ENCODE measurements at regions not wholly inside any gene's neighbourhood (a gene's known extent, or its start where the extent isn't known, plus 50 kb on each side); places are given as distances from the start of the nearest gene placed in this dataset.
"Not testable (repeated sequence)": the region's sequence is repeated elsewhere in the genome, so short reads cannot be mapped to it uniquely, and the experiment has no call there.

- not testable (repeated sequence) for H3K4me1 ChIP-seq (ENCODE audit: control insufficient read depth, insufficient read depth, low read length); H3K27ac ChIP-seq (ENCODE audit: low read depth, low read length); H3K9me3 ChIP-seq (ENCODE audit: control insufficient read depth, insufficient read depth, low read depth, low read length); H3K9ac ChIP-seq (ENCODE audit: low read length); H3K27me3 ChIP-seq (ENCODE audit: control insufficient read depth, insufficient read depth, low read length); H3K4me3 ChIP-seq (ENCODE audit: low read depth, low read length); H3K36me3 ChIP-seq (ENCODE audit: control insufficient read depth, insufficient read depth, low read length)
Measured at GRCh38 chr7:9919-10318, 182.5 kb upstream of the FAM20C start.

GRCh38 chr7:32565-33280 is 159.6 kb upstream of the FAM20C start:
- not testable (repeated sequence) for H3K27ac ChIP-seq (ENCODE audit: low read depth, low read length); H3K27me3 ChIP-seq (ENCODE audit: control insufficient read depth, insufficient read depth, low read length); H3K9me3 ChIP-seq (ENCODE audit: control insufficient read depth, insufficient read depth, low read depth, low read length); H3K36me3 ChIP-seq (ENCODE audit: control insufficient read depth, insufficient read depth, low read length); H3K4me1 ChIP-seq (ENCODE audit: control insufficient read depth, insufficient read depth, low read length); H3K9ac ChIP-seq (ENCODE audit: low read length); H3K4me3 ChIP-seq (ENCODE audit: low read depth, low read length)

GRCh38 chr7:35121-35541 is 157.2 kb upstream of the FAM20C start:
- H3K4me1 ChIP-seq (ENCODE audit: control insufficient read depth, insufficient read depth, low read length); H3K27ac ChIP-seq (ENCODE audit: low read depth, low read length); H3K4me3 ChIP-seq (ENCODE audit: low read depth, low read length); H3K9me3 ChIP-seq (ENCODE audit: control insufficient read depth, insufficient read depth, low read depth, low read length); H3K36me3 ChIP-seq (ENCODE audit: control insufficient read depth, insufficient read depth, low read length); H3K27me3 ChIP-seq (ENCODE audit: control insufficient read depth, insufficient read depth, low read length): not testable (repeated sequence)
- peak overlapping the region; percentile 26 for H3K9ac ChIP-seq (ENCODE audit: low read length)

- not testable (repeated sequence) for H3K27me3 ChIP-seq (ENCODE audit: control insufficient read depth, insufficient read depth, low read length); H3K9ac ChIP-seq (ENCODE audit: low read length); H3K36me3 ChIP-seq (ENCODE audit: control insufficient read depth, insufficient read depth, low read length); H3K9me3 ChIP-seq (ENCODE audit: control insufficient read depth, insufficient read depth, low read depth, low read length); H3K27ac ChIP-seq (ENCODE audit: low read depth, low read length); H3K4me1 ChIP-seq (ENCODE audit: control insufficient read depth, insufficient read depth, low read length); H3K4me3 ChIP-seq (ENCODE audit: low read depth, low read length)
Measured at GRCh38 chr7:36539-36938, 155.8 kb upstream of the FAM20C start.

GRCh38 chr7:37656-38055 is 154.7 kb upstream of the FAM20C start:
- not testable (repeated sequence) for H3K4me3 ChIP-seq (ENCODE audit: low read depth, low read length); H3K27ac ChIP-seq (ENCODE audit: low read depth, low read length); H3K36me3 ChIP-seq (ENCODE audit: control insufficient read depth, insufficient read depth, low read length); H3K27me3 ChIP-seq (ENCODE audit: control insufficient read depth, insufficient read depth, low read length); H3K4me1 ChIP-seq (ENCODE audit: control insufficient read depth, insufficient read depth, low read length); H3K9ac ChIP-seq (ENCODE audit: low read length); H3K9me3 ChIP-seq (ENCODE audit: control insufficient read depth, insufficient read depth, low read depth, low read length)

- H3K27me3 ChIP-seq (ENCODE audit: control insufficient read depth, insufficient read depth, low read length); H3K4me1 ChIP-seq (ENCODE audit: control insufficient read depth, insufficient read depth, low read length); H3K4me3 ChIP-seq (ENCODE audit: low read depth, low read length); H3K9ac ChIP-seq (ENCODE audit: low read length); H3K9me3 ChIP-seq (ENCODE audit: control insufficient read depth, insufficient read depth, low read depth, low read length); H3K36me3 ChIP-seq (ENCODE audit: control insufficient read depth, insufficient read depth, low read length); H3K27ac ChIP-seq (ENCODE audit: low read depth, low read length): not testable (repeated sequence)
Measured at GRCh38 chr7:38444-38843, 153.9 kb upstream of the FAM20C start.

- H3K9me3 ChIP-seq (ENCODE audit: control insufficient read depth, insufficient read depth, low read depth, low read length); H3K27me3 ChIP-seq (ENCODE audit: control insufficient read depth, insufficient read depth, low read length); H3K4me1 ChIP-seq (ENCODE audit: control insufficient read depth, insufficient read depth, low read length); H3K9ac ChIP-seq (ENCODE audit: low read length); H3K36me3 ChIP-seq (ENCODE audit: control insufficient read depth, insufficient read depth, low read length); H3K4me3 ChIP-seq (ENCODE audit: low read depth, low read length); H3K27ac ChIP-seq (ENCODE audit: low read depth, low read length): not testable (repeated sequence)
Measured at GRCh38 chr7:39984-40740, 152.2 kb upstream of the FAM20C start.

GRCh38 chr7:40799-41750 is 151.3 kb upstream of the FAM20C start:
- peaks cover 8% of the 10 kb centered on the region for H3K27me3 ChIP-seq (ENCODE audit: control insufficient read depth, insufficient read depth, low read length)
- no peak overlapping the region for H3K9ac ChIP-seq (ENCODE audit: low read length)
- H3K4me1 ChIP-seq (ENCODE audit: control insufficient read depth, insufficient read depth, low read length): peaks cover 5% of the 10 kb centered on the region; the same call in 1 of the 2 replicates
- no peaks in the 10 kb centered on the region for H3K9me3 ChIP-seq (ENCODE audit: control insufficient read depth, insufficient read depth, low read depth, low read length)
- H3K27ac ChIP-seq (ENCODE audit: low read depth, low read length): no peak overlapping the region
- H3K4me3 ChIP-seq (ENCODE audit: low read depth, low read length): no peak overlapping the region
- H3K36me3 ChIP-seq (ENCODE audit: control insufficient read depth, insufficient read depth, low read length): no peaks in the 10 kb centered on the region

- Histone ChIP-seq H3K36me3 (ENCODE audit: control insufficient read depth, insufficient read depth, low read length) (no peaks in the 10 kb centered on the region), H3K4me1 (ENCODE audit: control insufficient read depth, insufficient read depth, low read length) (peaks cover 5% of the 10 kb centered on the region; the same call in 1 of the 2 replicates), H3K27me3 (ENCODE audit: control insufficient read depth, insufficient read depth, low read length) (peaks cover 8% of the 10 kb centered on the region), H3K4me3 (ENCODE audit: low read depth, low read length) (no peak overlapping the region), H3K27ac (ENCODE audit: low read depth, low read length) (no peak overlapping the region), H3K9ac (ENCODE audit: low read length) (no peak overlapping the region), H3K9me3 (ENCODE audit: control insufficient read depth, insufficient read depth, low read depth, low read length) (no peaks in the 10 kb centered on the region)
Measured at GRCh38 chr7:41917-42565, 150.3 kb upstream of the FAM20C start.

GRCh38 chr7:43791-44540 is 148.4 kb upstream of the FAM20C start:
- Histone ChIP-seq H3K36me3 (ENCODE audit: control insufficient read depth, insufficient read depth, low read length) (no peaks in the 10 kb centered on the region), H3K9me3 (ENCODE audit: control insufficient read depth, insufficient read depth, low read depth, low read length) (no peaks in the 10 kb centered on the region), H3K4me1 (ENCODE audit: control insufficient read depth, insufficient read depth, low read length) (peaks cover 5% of the 10 kb centered on the region; the same call in 1 of the 2 replicates), H3K9ac (ENCODE audit: low read length) (no peak overlapping the region), H3K27me3 (ENCODE audit: control insufficient read depth, insufficient read depth, low read length) (peaks cover 8% of the 10 kb centered on the region), H3K27ac (ENCODE audit: low read depth, low read length) (no peak overlapping the region), H3K4me3 (ENCODE audit: low read depth, low read length) (no peak overlapping the region)

All from HUES6 (cell line).